ENCODE measurements at regions not wholly inside any gene's neighbourhood (a gene's known extent, or its start where the extent isn't known, plus 50 kb on each side); places are given as distances from the start of the nearest gene placed in this dataset.
A peak's percentile ranks its signal among the peaks of the same experiment; 100 is the strongest.

GRCh38 chr18:78629426-78629825, 350.2 kb upstream of the SALL3 start:
- no peak for TF ChIP-seq CTCF (IDR thresholded peaks at IDR 0.05; ENCODE audit: low read depth, low read length)
- no peak for TF ChIP-seq MAX (IDR thresholded peaks at IDR 0.05; ENCODE audit: low read depth, low read length)
- TF ChIP-seq POLR2A (IDR thresholded peaks at IDR 0.05; ENCODE audit: extremely low read depth, insufficient read length), result no peak
- no peak for TF ChIP-seq MYC (IDR thresholded peaks at IDR 0.05; ENCODE audit: low read depth, low read length)
- no peak overlapping the region for H3K4me3 ChIP-seq (ENCODE audit: low read depth, low read length)
- DNase-seq (ENCODE audit: low read depth), result no peak

GRCh38 chr18:78630356-78630755, 349.3 kb upstream of the SALL3 start:
- H3K4me3 ChIP-seq (ENCODE audit: low read depth, low read length), result no peak overlapping the region
- TF ChIP-seq CTCF (IDR thresholded peaks at IDR 0.05; ENCODE audit: low read depth, low read length) (no peak), MAX (IDR thresholded peaks at IDR 0.05; ENCODE audit: low read depth, low read length) (no peak), POLR2A (IDR thresholded peaks at IDR 0.05; ENCODE audit: extremely low read depth, insufficient read length) (no peak), MYC (IDR thresholded peaks at IDR 0.05; ENCODE audit: low read depth, low read length) (no peak)
- no peak for DNase-seq (ENCODE audit: low read depth)

- no peak overlapping the region for H3K4me3 ChIP-seq (ENCODE audit: low read depth, low read length)
- TF ChIP-seq MYC (IDR thresholded peaks at IDR 0.05; ENCODE audit: low read depth, low read length) (no peak), CTCF (IDR thresholded peaks at IDR 0.05; ENCODE audit: low read depth, low read length) (no peak), POLR2A (IDR thresholded peaks at IDR 0.05; ENCODE audit: extremely low read depth, insufficient read length) (no peak), MAX (IDR thresholded peaks at IDR 0.05; ENCODE audit: low read depth, low read length) (no peak)
- no peak for DNase-seq (ENCODE audit: low read depth)
These were observed 348.6 kb upstream of the SALL3 start for GRCh38 chr18:78630981-78631510.

GRCh38 chr18:78632111-78632541, 347.5 kb upstream of the SALL3 start:
- TF ChIP-seq MYC (IDR thresholded peaks at IDR 0.05; ENCODE audit: low read depth, low read length), result no peak
- TF ChIP-seq POLR2A (IDR thresholded peaks at IDR 0.05; ENCODE audit: extremely low read depth, insufficient read length), result no peak
- TF ChIP-seq CTCF (IDR thresholded peaks at IDR 0.05; ENCODE audit: low read depth, low read length), result no peak
- no peak for TF ChIP-seq MAX (IDR thresholded peaks at IDR 0.05; ENCODE audit: low read depth, low read length)
- DNase-seq (ENCODE audit: low read depth), result peak; percentile 51
- no peak overlapping the region for H3K4me3 ChIP-seq (ENCODE audit: low read depth, low read length)

- TF ChIP-seq CTCF (IDR thresholded peaks at IDR 0.05; ENCODE audit: low read depth, low read length) (no peak), MYC (IDR thresholded peaks at IDR 0.05; ENCODE audit: low read depth, low read length) (no peak), POLR2A (IDR thresholded peaks at IDR 0.05; ENCODE audit: extremely low read depth, insufficient read length) (no peak), MAX (IDR thresholded peaks at IDR 0.05; ENCODE audit: low read depth, low read length) (no peak)
These were observed 345.4 kb upstream of the SALL3 start for GRCh38 chr18:78634061-78634696.

More at GRCh38 chr18:78634061-78634696, 345.4 kb upstream of the SALL3 start:
- no peak overlapping the region for H3K4me3 ChIP-seq (ENCODE audit: low read depth, low read length)
- DNase-seq (ENCODE audit: low read depth), result no peak
